Trophoblast cell (in vitro differentiated cells and primary cell): ENCODE measurements at regions not wholly inside any gene's neighbourhood (a gene's known extent, or its start where the extent isn't known, plus 50 kb on each side); places are given as distances from the start of the nearest gene placed in this dataset.

ENCODE experiments used
- DNase-seq, 2 donors: peaks; one replicate each; pipeline ENCODE4 v3.0.0-alpha.2; 2016
- H2AFZ ChIP-seq: 2 replicates; pipeline ENCODE4 v1.6.1; 2013; ENCODE audit warnings: low read length, moderate library complexity, mild to moderate bottlenecking; ENCODE audit not compliant: insufficient read depth, poor library complexity
- H2AK5ac ChIP-seq: 2 replicates; pipeline ENCODE4 v1.6.1; 2013; ENCODE audit warnings: mild to moderate bottlenecking, low read length
- H2BK120ac ChIP-seq: 2 replicates; pipeline ENCODE4 v1.6.1; 2013; ENCODE audit warnings: low read length, mild to moderate bottlenecking, moderate library complexity; ENCODE audit not compliant: insufficient read depth, poor library complexity
- H2BK12ac ChIP-seq: 2 replicates; pipeline ENCODE4 v1.6.1; 2013; ENCODE audit warnings: mild to moderate bottlenecking, low read length, moderate library complexity
- H2BK5ac ChIP-seq: 2 replicates; pipeline ENCODE4 v1.6.1; 2013; ENCODE audit warnings: low read length, low read depth, moderate library complexity, mild to moderate bottlenecking; ENCODE audit not compliant: poor library complexity
- H3K14ac ChIP-seq: 2 replicates; pipeline ENCODE4 v1.6.1; 2013; ENCODE audit warnings: mild to moderate bottlenecking, low read length
- H3K18ac ChIP-seq: 2 replicates; pipeline ENCODE4 v1.6.1; 2013; ENCODE audit warnings: mild to moderate bottlenecking, low read length
- H3K23ac ChIP-seq: 2 replicates; pipeline ENCODE4 v1.6.1; 2013; ENCODE audit warnings: low read length
- H3K27ac ChIP-seq: 2 replicates; pipeline ENCODE4 v1.5.1; 2013; ENCODE audit warnings: low read depth, mild to moderate bottlenecking, inconsistent platforms, low read length, moderate library complexity
- H3K27me3 ChIP-seq: 2 replicates; pipeline ENCODE4 v1.6.1; 2013; ENCODE audit warnings: inconsistent platforms, mild to moderate bottlenecking, low read length, moderate library complexity; ENCODE audit not compliant: insufficient read depth
- H3K36me3 ChIP-seq, 2 experiments: 1 replicate in 1 of 2; 2 replicates in 1 of 2; pipeline ENCODE4 v1.6.1; 2013; ENCODE audit warnings: low read length in 2 of 2, mild to moderate bottlenecking in 2 of 2, moderate library complexity in 1 of 2; ENCODE audit not compliant: insufficient read depth in 2 of 2, control insufficient read depth in 1 of 2
- H3K4ac ChIP-seq: 2 replicates; pipeline ENCODE4 v1.6.1; 2013; ENCODE audit warnings: low read depth, mild to moderate bottlenecking, low read length, moderate library complexity
- H3K4me1 ChIP-seq, 2 experiments: 1 replicate in 1 of 2; 2 replicates in 1 of 2; pipeline ENCODE4 v1.6.1; 2013; ENCODE audit warnings: low read length in 2 of 2, mild to moderate bottlenecking in 2 of 2, moderate library complexity in 1 of 2; ENCODE audit not compliant: insufficient read depth in 2 of 2, control insufficient read depth in 1 of 2
- H3K4me2 ChIP-seq: 2 replicates; pipeline ENCODE4 v1.6.1; 2013; ENCODE audit warnings: inconsistent platforms, mild to moderate bottlenecking, low read length, moderate library complexity
- H3K4me3 ChIP-seq: 2 replicates; pipeline ENCODE4 v1.5.1; 2013; ENCODE audit warnings: mild to moderate bottlenecking, low read depth, low read length, inconsistent platforms
- H3K79me1 ChIP-seq: one replicate; pipeline ENCODE4 v1.6.1; 2013; ENCODE audit warnings: low read length
- H3K79me2 ChIP-seq: 2 replicates; pipeline ENCODE4 v1.6.1; 2013; ENCODE audit warnings: low read length, mild to moderate bottlenecking; ENCODE audit not compliant: control insufficient read depth, insufficient read depth, poor library complexity
- H3K9ac ChIP-seq: 2 replicates; pipeline ENCODE4 v1.6.1; 2013; ENCODE audit warnings: mild to moderate bottlenecking, low read length
- H3K9me3 ChIP-seq: 2 replicates; pipeline ENCODE4 v1.6.1; 2013; ENCODE audit warnings: low read depth, mild to moderate bottlenecking, control low read depth, inconsistent platforms, low read length; ENCODE audit not compliant: insufficient read depth
- H4K12ac ChIP-seq: 2 replicates; pipeline ENCODE4 v1.6.1; 2013; ENCODE audit warnings: low read depth, mild to moderate bottlenecking, low read length, moderate library complexity
- H4K8ac ChIP-seq: 2 replicates; pipeline ENCODE4 v1.6.1; 2013; ENCODE audit warnings: low read depth, mild to moderate bottlenecking, low read length, moderate library complexity
- H4K91ac ChIP-seq: one replicate; pipeline ENCODE4 v1.6.1; 2013; ENCODE audit warnings: low read depth, mild to moderate bottlenecking, low read length, moderate library complexity
- WGBS: extraction: QIAGEN DNeasy Blood & Tissue Kit; methylation state at CpG from one replicate; pipeline ENCODE4 v1.1.7; 2013; ENCODE audit warnings: missing lambda C conversion rate; ENCODE audit not compliant: insufficient read length, insufficient coverage; ENCODE audit errors: extremely low coverage; 5-methylcytosine and 5-hydroxymethylcytosine counted together

- H3K4me3 ChIP-seq: no peak overlapping the region
- no peak overlapping the region for H4K12ac ChIP-seq
- no peak overlapping the region for H2BK120ac ChIP-seq
- H3K23ac ChIP-seq: no peak overlapping the region
- no peak for DNase-seq
- H3K4me2 ChIP-seq: no peak overlapping the region
- H3K9me3 ChIP-seq: peaks cover 5% of the 10 kb centered on the region
- no peaks in the 10 kb centered on the region for H3K79me2 ChIP-seq
- H3K4me1 ChIP-seq: peaks cover 0 to 2% of the 10 kb centered on the region in 2 experiments
- no peak overlapping the region for H2AFZ ChIP-seq
- H3K4ac ChIP-seq: no peak overlapping the region
- H3K27me3 ChIP-seq: no peaks in the 10 kb centered on the region
- H2BK12ac ChIP-seq: no peak overlapping the region
- H4K91ac ChIP-seq: no peak overlapping the region
- no peak overlapping the region for H3K18ac ChIP-seq
- H3K14ac ChIP-seq: no peak overlapping the region
- no peak overlapping the region for H3K9ac ChIP-seq
- WGBS: no CpG with 5 or more reads among the region's 1 CpG
- no peak overlapping the region for H2AK5ac ChIP-seq
- H2BK5ac ChIP-seq: no peak overlapping the region
- no peak overlapping the region for H3K27ac ChIP-seq
- H3K36me3 ChIP-seq: no peaks in the 10 kb centered on the region
- H4K8ac ChIP-seq: no peak overlapping the region
- no peaks in the 10 kb centered on the region for H3K79me1 ChIP-seq
Observed at GRCh38 chr9:102309379-102309778, 570.9 kb upstream of the GRIN3A start.

DNA sequence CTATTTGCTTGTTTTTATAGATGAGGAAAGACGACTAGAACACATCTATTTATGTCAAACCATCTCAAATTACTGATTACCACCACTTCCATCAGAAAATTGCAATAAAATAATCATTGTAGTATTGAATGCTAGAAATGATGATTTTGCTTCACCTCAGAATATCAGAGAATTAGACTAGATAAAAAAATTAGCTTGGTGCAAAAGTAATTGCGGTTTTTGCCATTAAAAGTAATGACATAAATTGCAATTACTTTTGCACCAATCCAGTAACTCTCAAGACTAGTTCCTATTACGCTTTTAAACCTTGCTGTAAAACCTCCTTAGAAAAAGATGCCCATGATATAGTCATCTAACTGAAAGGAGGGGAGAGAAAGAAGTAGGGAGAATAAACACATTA is 556.7 kb upstream of the GRIN3A start:
- Histone ChIP-seq H3K4me2 (no peak overlapping the region), H3K79me2 (no peaks in the 10 kb centered on the region), H2AK5ac (no peak overlapping the region), H3K79me1 (no peaks in the 10 kb centered on the region), H2BK5ac (no peak overlapping the region), H2BK120ac (no peak overlapping the region), H2BK12ac (no peak overlapping the region), H3K4ac (no peak overlapping the region), H3K27me3 (no peaks in the 10 kb centered on the region), H3K9ac (no peak overlapping the region), H3K9me3 (no peaks in the 10 kb centered on the region), H4K91ac (no peak overlapping the region), H3K4me3 (no peak overlapping the region), H3K23ac (no peak overlapping the region), H3K27ac (no peak overlapping the region), H2AFZ (no peak overlapping the region), H3K18ac (no peak overlapping the region), H4K8ac (no peak overlapping the region), H3K36me3 (no peaks in the 10 kb centered on the region), H3K4me1 (no peaks in the 10 kb centered on the region), H4K12ac (no peak overlapping the region), H3K14ac (no peak overlapping the region)
- WGBS: no CpG with 5 or more reads among the region's 3 CpGs
- DNase-seq: no peak

- no CpG with 5 or more reads among the region's 2 CpGs for WGBS
- no peak overlapping the region for H3K18ac ChIP-seq
Observed at GRCh38 chr9:102273952-102274351, 535.5 kb upstream of the GRIN3A start.

GRCh38 chr9:102253099-102253498 is 514.7 kb upstream of the GRIN3A start:
- no peak overlapping the region for H3K18ac ChIP-seq
- H4K12ac ChIP-seq: no peak overlapping the region
- H3K27ac ChIP-seq: no peak overlapping the region
- no peak overlapping the region for H4K8ac ChIP-seq
- no peaks in the 10 kb centered on the region for H3K27me3 ChIP-seq
- H3K4me3 ChIP-seq: no peak overlapping the region
- H3K4me1 ChIP-seq: no peaks in the 10 kb centered on the region
- no peak overlapping the region for H2BK120ac ChIP-seq
- H4K91ac ChIP-seq: no peak overlapping the region
- no peaks in the 10 kb centered on the region for H3K36me3 ChIP-seq
- no CpG with 5 or more reads among the region's 3 CpGs for WGBS
- H3K14ac ChIP-seq: no peak overlapping the region
- no peak overlapping the region for H3K4ac ChIP-seq
- H2BK5ac ChIP-seq: no peak overlapping the region
- H3K4me2 ChIP-seq: no peak overlapping the region
- no peaks in the 10 kb centered on the region for H3K79me2 ChIP-seq
- H3K23ac ChIP-seq: no peak overlapping the region
- no peak overlapping the region for H2AFZ ChIP-seq
- H2AK5ac ChIP-seq: no peak overlapping the region
- H3K9me3 ChIP-seq: no peaks in the 10 kb centered on the region
- no peak overlapping the region for H2BK12ac ChIP-seq
- no peak for DNase-seq
- H3K9ac ChIP-seq: no peak overlapping the region
- no peaks in the 10 kb centered on the region for H3K79me1 ChIP-seq

More at GRCh38 chr9:102273952-102274351, 535.5 kb upstream of the GRIN3A start:
- Histone ChIP-seq H2BK120ac (no peak overlapping the region), H3K4me3 (no peak overlapping the region), H3K9ac (no peak overlapping the region), H3K4me2 (no peak overlapping the region), H3K79me1 (no peaks in the 10 kb centered on the region), H3K14ac (no peak overlapping the region), H3K36me3 (no peaks in the 10 kb centered on the region), H3K9me3 (no peaks in the 10 kb centered on the region), H3K27ac (no peak overlapping the region), H3K4me1 (no peaks in the 10 kb centered on the region), H4K12ac (no peak overlapping the region), H4K91ac (no peak overlapping the region), H2BK5ac (no peak overlapping the region), H3K79me2 (no peaks in the 10 kb centered on the region), H2AK5ac (no peak overlapping the region), H4K8ac (no peak overlapping the region), H3K23ac (no peak overlapping the region), H3K27me3 (no peaks in the 10 kb centered on the region), H2BK12ac (no peak overlapping the region), H3K4ac (no peak overlapping the region), H2AFZ (no peak overlapping the region)
- no peak for DNase-seq
